Chondrocyte (in vitro differentiated cells): ENCODE measurements at regions not wholly inside any gene's neighbourhood (a gene's known extent, or its start where the extent isn't known, plus 50 kb on each side); places are given as distances from the start of the nearest gene placed in this dataset.

Experiments
- DNase-seq: peaks from one replicate; pipeline ENCODE4 v3.0.0; 2021; ENCODE audit warnings: mixed read lengths, low spot score
- H3K27ac Mint-ChIP-seq: one replicate; pipeline ENCODE4 v1.8.0; 2021; ENCODE audit warnings: mild to moderate bottlenecking, moderate library complexity, mixed read lengths; ENCODE audit not compliant: unreplicated experiment
- H3K27me3 Mint-ChIP-seq: 2 replicates; pipeline ENCODE4 v1.8.0; 2021; ENCODE audit warnings: low read depth, mixed read lengths
- H3K36me3 Mint-ChIP-seq: 2 replicates; pipeline ENCODE4 v1.8.0; 2021; ENCODE audit warnings: low read depth, mixed read lengths
- H3K4me1 Mint-ChIP-seq: 2 replicates; pipeline ENCODE4 v1.8.0; 2021; ENCODE audit warnings: low read depth, mild to moderate bottlenecking, mixed read lengths
- H3K4me3 Mint-ChIP-seq: one replicate; pipeline ENCODE4 v1.8.0; 2021; ENCODE audit warnings: mild to moderate bottlenecking, moderate library complexity, mixed read lengths; ENCODE audit not compliant: unreplicated experiment
- H3K9me3 Mint-ChIP-seq: 2 replicates; pipeline ENCODE4 v1.8.0; 2021; ENCODE audit warnings: low read depth, mixed read lengths
- CTCF ChIP-seq: fragments of 200-600 bp; sonication (generic); IDR thresholded peaks from 2 replicates; pipeline ENCODE4 v1.5.0; 2021; ENCODE audit warnings: antibody characterized with exemption, mild to moderate bottlenecking, moderate library complexity

GRCh38 chr2:49811502-49811901 lies 657.2 kb upstream of the FSHR start:
- no peaks in the 10 kb centered on the region for H3K9me3 Mint-ChIP-seq
- H3K4me3 Mint-ChIP-seq: no peak overlapping the region
- TF ChIP-seq CTCF: no peak
- no peak overlapping the region for H3K27ac Mint-ChIP-seq
- H3K36me3 Mint-ChIP-seq: no peaks in the 10 kb centered on the region
- peaks cover 4% of the 10 kb centered on the region for H3K4me1 Mint-ChIP-seq
- peaks cover 1% of the 10 kb centered on the region for H3K27me3 Mint-ChIP-seq
- DNase-seq: no peak

GRCh38 chr2:49807689-49808088 lies 653.4 kb upstream of the FSHR start:
- H3K27me3 Mint-ChIP-seq: peaks cover 1% of the 10 kb centered on the region
- TF ChIP-seq CTCF: no peak
- peaks cover 5% of the 10 kb centered on the region for H3K9me3 Mint-ChIP-seq
- no peak overlapping the region for H3K4me3 Mint-ChIP-seq
- H3K36me3 Mint-ChIP-seq: no peaks in the 10 kb centered on the region
- DNase-seq: no peak
- H3K27ac Mint-ChIP-seq: no peak overlapping the region
- no peaks in the 10 kb centered on the region for H3K4me1 Mint-ChIP-seq

GRCh38 chr2:49804111-49804510 lies 649.8 kb upstream of the FSHR start:
- Mint-ChIP-seq H3K9me3 (peaks cover 13% of the 10 kb centered on the region), H3K4me1 (no peaks in the 10 kb centered on the region), H3K36me3 (no peaks in the 10 kb centered on the region), H3K4me3 (no peak overlapping the region), H3K27ac (no peak overlapping the region), H3K27me3 (peaks cover 1% of the 10 kb centered on the region)
- no peak for DNase-seq
- no peak for TF ChIP-seq CTCF

GRCh38 chr2:49801898-49802450 lies 647.7 kb upstream of the FSHR start:
- H3K4me3 Mint-ChIP-seq: no peak overlapping the region
- peaks cover 13% of the 10 kb centered on the region for H3K9me3 Mint-ChIP-seq
- no peaks in the 10 kb centered on the region for H3K36me3 Mint-ChIP-seq
- H3K27me3 Mint-ChIP-seq: no peaks in the 10 kb centered on the region
- no peak for DNase-seq
- no peak for TF ChIP-seq CTCF
- H3K27ac Mint-ChIP-seq: no peak overlapping the region
- H3K4me1 Mint-ChIP-seq: no peaks in the 10 kb centered on the region

GRCh38 chr2:49798570-49798969 lies 644.3 kb upstream of the FSHR start:
- no peak for DNase-seq
- Mint-ChIP-seq H3K4me3 (no peak overlapping the region), H3K27ac (no peak overlapping the region), H3K4me1 (no peaks in the 10 kb centered on the region), H3K36me3 (no peaks in the 10 kb centered on the region), H3K27me3 (peaks cover 2% of the 10 kb centered on the region), H3K9me3 (peaks cover 13% of the 10 kb centered on the region)
- TF ChIP-seq CTCF: no peak
